PC-9 (cell line): ENCODE measurements at regions not wholly inside any gene's neighbourhood (a gene's known extent, or its start where the extent isn't known, plus 50 kb on each side); places are given as distances from the start of the nearest gene placed in this dataset.

Source experiments
- BruUV-seq: library from RNA; stranded (reverse); fragments of 400-500 nt; replicated peaks from 2 replicates; lab custom pipeline; 2021; lab: Mats Ljungman, UMichigan
- CTCF ChIA-PET: fragments of 300-600 bp; sonication (Branson Sonifier 250); formaldehyde crosslinking; loops from one replicate; lab custom pipeline; 2022; ENCODE audit warnings: antibody characterized with exemption; lab: Charles Lee
- POLR2A ChIA-PET: fragments of 300-600 bp; sonication (Branson Sonifier 250); formaldehyde crosslinking; loops from one replicate; lab custom pipeline; 2022; ENCODE audit warnings: antibody characterized with exemption; ENCODE audit not compliant: unreplicated experiment; lab: Charles Lee
- DNase-seq, 2 experiments: peaks; one replicate each; pipeline versions ENCODE4 v3.0.0 to v3.0.0-alpha.2; 2015 to 2022; ENCODE audit warnings: mixed read lengths in 1 of 2
- H2AFZ ChIP-seq: fragments of 200-600 bp; sonication (generic); 2 replicates; pipeline ENCODE4 v1.8.1; 2017; ENCODE audit warnings: antibody characterized with exemption
- H3F3A ChIP-seq: fragments of 200-600 bp; sonication (generic); 2 replicates; pipeline ENCODE4 v1.8.1; 2017; ENCODE audit warnings: antibody characterized with exemption, mild to moderate bottlenecking, low read depth; ENCODE audit not compliant: insufficient read depth
- H3K27ac ChIP-seq: fragments of 200-600 bp; sonication (generic); 2 replicates; pipeline ENCODE4 v1.6.1; 2016; ENCODE audit warnings: mixed run types
- H3K27me3 ChIP-seq: fragments of 200-600 bp; sonication (generic); 2 replicates; pipeline ENCODE4 v1.6.1; 2016; ENCODE audit warnings: low read depth, mixed run types; ENCODE audit not compliant: insufficient read depth
- H3K36me3 ChIP-seq: fragments of 200-600 bp; sonication (generic); 2 replicates; pipeline ENCODE4 v1.6.1; 2016; ENCODE audit warnings: low read depth, mixed run types
- H3K4me1 ChIP-seq: fragments of 200-600 bp; sonication (generic); replicated peaks from 2 replicates; pipeline ENCODE4 v1.6.1; 2016; ENCODE audit warnings: mixed run types; ENCODE audit not compliant: insufficient read depth
- H3K4me2 ChIP-seq: fragments of 200-600 bp; sonication (generic); 2 replicates; pipeline ENCODE4 v1.6.1; 2017; ENCODE audit warnings: mixed run types
- H3K4me3 ChIP-seq: fragments of 200-600 bp; sonication (generic); 2 replicates; pipeline ENCODE4 v1.6.1; 2016; ENCODE audit warnings: mixed run types
- H3K79me2 ChIP-seq: fragments of 200-600 bp; sonication (generic); 2 replicates; pipeline ENCODE4 v1.6.1; 2017; ENCODE audit warnings: low read depth, mixed run types
- H3K9me2 ChIP-seq: fragments of 200-600 bp; sonication (generic); 2 replicates; pipeline ENCODE4 v1.8.1; 2017; ENCODE audit warnings: mild to moderate bottlenecking; ENCODE audit not compliant: insufficient read depth
- H3K9me3 ChIP-seq: fragments of 200-600 bp; sonication (generic); 2 replicates; pipeline ENCODE4 v1.8.1; 2016; ENCODE audit warnings: low read depth; ENCODE audit not compliant: insufficient read depth
- H4K20me1 ChIP-seq: fragments of 200-600 bp; sonication (generic); 2 replicates; pipeline ENCODE4 v1.8.1; 2017; ENCODE audit not compliant: insufficient read depth
- EZH2 ChIP-seq: fragments of 200-600 bp; sonication (generic); IDR thresholded peaks from 2 replicates; pipeline ENCODE4 v1.8.0; 2017; ENCODE audit warnings: antibody characterized with exemption, low read depth
- intact Hi-C: fragments of 100-400 bp; cut with micrococcal nuclease; formaldehyde crosslinking; loops from one replicate; pipeline ENCODE4 v1.10.0; 2022; ENCODE audit not compliant: unreplicated experiment
- TF ChIP-seq, protein P1 (sequence below): fragments of 200-600 bp; sonication (generic); conservative IDR thresholded peaks from 2 replicates; pipeline ENCODE4 v1.6.1; 2017; ENCODE audit warnings: mixed run types, antibody characterized with exemption, mild to moderate bottlenecking, moderate library complexity

DNA sequence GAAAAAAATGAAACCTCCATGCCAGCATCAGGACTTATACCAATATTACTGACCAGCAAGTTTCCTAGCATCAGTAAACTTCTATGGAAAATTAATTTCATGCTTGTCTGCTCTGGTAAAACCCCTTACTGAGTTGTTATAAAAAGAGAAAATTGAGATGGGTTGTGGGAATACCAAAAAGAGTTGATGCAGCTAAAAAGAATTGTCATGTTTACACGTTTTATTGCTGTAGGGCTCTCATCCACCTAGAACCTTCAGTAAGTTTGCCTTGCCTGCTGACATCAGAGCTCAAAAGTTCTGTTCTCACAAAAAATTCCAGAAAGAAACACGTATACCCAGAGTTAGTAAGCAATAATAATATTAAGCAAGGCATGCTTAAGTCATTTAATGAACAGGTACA is 641.3 kb upstream of the ZNF385D start:
- ChIA-PET CTCF (no interaction called here), POLR2A (no interaction called here)
- H3K4me1 ChIP-seq: no peaks in the 10 kb centered on the region
- no peak overlapping the region for H3K4me2 ChIP-seq
- no peaks in the 10 kb centered on the region for H4K20me1 ChIP-seq
- no TSS peak for BruUV-seq
- no peaks in the 10 kb centered on the region for H3F3A ChIP-seq
- TF ChIP-seq EZH2: no peak
- TF ChIP-seq, protein P1, sequence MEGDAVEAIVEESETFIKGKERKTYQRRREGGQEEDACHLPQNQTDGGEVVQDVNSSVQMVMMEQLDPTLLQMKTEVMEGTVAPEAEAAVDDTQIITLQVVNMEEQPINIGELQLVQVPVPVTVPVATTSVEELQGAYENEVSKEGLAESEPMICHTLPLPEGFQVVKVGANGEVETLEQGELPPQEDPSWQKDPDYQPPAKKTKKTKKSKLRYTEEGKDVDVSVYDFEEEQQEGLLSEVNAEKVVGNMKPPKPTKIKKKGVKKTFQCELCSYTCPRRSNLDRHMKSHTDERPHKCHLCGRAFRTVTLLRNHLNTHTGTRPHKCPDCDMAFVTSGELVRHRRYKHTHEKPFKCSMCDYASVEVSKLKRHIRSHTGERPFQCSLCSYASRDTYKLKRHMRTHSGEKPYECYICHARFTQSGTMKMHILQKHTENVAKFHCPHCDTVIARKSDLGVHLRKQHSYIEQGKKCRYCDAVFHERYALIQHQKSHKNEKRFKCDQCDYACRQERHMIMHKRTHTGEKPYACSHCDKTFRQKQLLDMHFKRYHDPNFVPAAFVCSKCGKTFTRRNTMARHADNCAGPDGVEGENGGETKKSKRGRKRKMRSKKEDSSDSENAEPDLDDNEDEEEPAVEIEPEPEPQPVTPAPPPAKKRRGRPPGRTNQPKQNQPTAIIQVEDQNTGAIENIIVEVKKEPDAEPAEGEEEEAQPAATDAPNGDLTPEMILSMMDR: no peak
- H3K79me2 ChIP-seq: no peaks in the 10 kb centered on the region
- H3K9me2 ChIP-seq: 0 out of 2 replicates have a peak, but pooled peaks cover 6% of the 10 kb centered on the region
- intact Hi-C loops: no loop called here
- no peaks in the 10 kb centered on the region for H3K27me3 ChIP-seq
- no peak overlapping the region for H3K27ac ChIP-seq
- no peaks in the 10 kb centered on the region for H3K36me3 ChIP-seq
- H3K4me3 ChIP-seq: no peak overlapping the region
- DNase-seq: no peak
- H2AFZ ChIP-seq: no peak overlapping the region
- H3K9me3 ChIP-seq: no peaks in the 10 kb centered on the region

DNA sequence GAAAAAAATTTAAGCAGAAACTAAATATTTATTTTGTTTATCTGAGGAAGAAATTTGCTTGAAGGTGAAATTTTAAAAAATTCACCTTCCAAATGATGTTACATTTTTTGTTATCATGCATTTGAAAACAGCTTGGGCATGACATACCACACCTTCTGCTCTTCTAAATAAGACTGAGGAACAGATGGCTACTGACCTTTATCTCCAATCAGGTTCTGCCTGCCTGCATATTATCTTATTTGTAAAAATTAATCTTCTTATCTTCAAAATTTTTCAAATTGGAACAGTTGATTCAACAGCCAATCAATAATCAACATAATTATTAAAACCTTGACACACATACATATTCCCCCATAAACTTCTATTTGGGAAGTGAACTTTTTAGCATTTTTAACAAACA is 641.8 kb upstream of the ZNF385D start:
- intact Hi-C loops: no loop called here
- Histone ChIP-seq H3K27me3 (no peaks in the 10 kb centered on the region), H3K4me2 (no peak overlapping the region), H3K79me2 (no peaks in the 10 kb centered on the region), H3F3A (no peaks in the 10 kb centered on the region), H3K4me1 (no peaks in the 10 kb centered on the region), H4K20me1 (no peaks in the 10 kb centered on the region), H2AFZ (no peak overlapping the region), H3K36me3 (no peaks in the 10 kb centered on the region), H3K9me2 (0 out of 2 replicates have a peak, but pooled peaks cover 6% of the 10 kb centered on the region), H3K27ac (no peak overlapping the region), H3K9me3 (no peaks in the 10 kb centered on the region), H3K4me3 (no peak overlapping the region)
- DNase-seq: no peak
- ChIA-PET POLR2A (no interaction called here), CTCF (no interaction called here)
- no peak for TF ChIP-seq EZH2
- TF ChIP-seq, protein P1: no peak
- BruUV-seq: no TSS peak

DNA sequence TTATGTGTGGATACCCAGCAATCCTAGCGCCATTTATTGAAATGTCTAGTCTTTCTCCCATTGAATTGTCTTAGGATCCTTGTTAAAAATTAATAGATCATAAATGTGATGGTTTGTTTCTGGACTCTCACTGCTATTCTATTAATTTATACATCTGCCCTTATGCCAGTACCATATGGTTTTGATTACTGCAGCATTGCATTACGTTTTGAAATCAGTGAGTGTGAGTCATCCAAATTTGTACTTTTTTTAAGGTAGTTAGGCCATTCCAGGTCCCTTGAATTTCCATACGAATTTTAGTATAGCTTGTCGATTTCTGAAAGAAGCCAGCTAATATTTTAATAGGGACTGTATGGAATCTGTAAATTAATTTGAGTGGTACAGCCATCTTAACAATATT is 648.6 kb upstream of the ZNF385D start:
- Histone ChIP-seq H3K4me2 (no peak overlapping the region), H3K9me2 (no peaks in the 10 kb centered on the region), H3K79me2 (no peaks in the 10 kb centered on the region), H3F3A (no peaks in the 10 kb centered on the region), H4K20me1 (no peaks in the 10 kb centered on the region), H3K27ac (no peak overlapping the region), H3K4me1 (no peaks in the 10 kb centered on the region), H2AFZ (no peak overlapping the region), H3K27me3 (no peaks in the 10 kb centered on the region), H3K4me3 (no peak overlapping the region), H3K36me3 (no peaks in the 10 kb centered on the region), H3K9me3 (no peaks in the 10 kb centered on the region)
- BruUV-seq: no TSS peak
- intact Hi-C loops: no loop called here
- ChIA-PET POLR2A (no interaction called here), CTCF (no interaction called here)
- DNase-seq: no peak
- TF ChIP-seq, protein P1: no peak
- TF ChIP-seq EZH2: no peak
